Pulmonary artery endothelial cell (primary cell): ENCODE measurements at regions not wholly inside any gene's neighbourhood (a gene's known extent, or its start where the extent isn't known, plus 50 kb on each side); places are given as distances from the start of the nearest gene placed in this dataset.
A peak's percentile ranks its signal among the peaks of the same experiment; 100 is the strongest.

ENCODE experiments used
- DNase-seq: peaks from one replicate; pipeline ENCODE4 v3.0.0-alpha.2; 2011; ENCODE audit warnings: low read depth, low spot score

GRCh38 chrX:22662776-22663175 lies 337.0 kb upstream of the DDX53 start:
- no peak for DNase-seq

GRCh38 chrX:22664826-22665225 lies 334.9 kb upstream of the DDX53 start:
- DNase-seq: no peak

- no peak for DNase-seq
Observed at GRCh38 chrX:22665818-22666217, 333.9 kb upstream of the DDX53 start.

GRCh38 chrX:22666441-22666840 lies 333.3 kb upstream of the DDX53 start:
- DNase-seq: no peak

GRCh38 chrX:22674932-22675331 lies 324.8 kb upstream of the DDX53 start:
- no peak for DNase-seq

- peak; percentile 70 for DNase-seq
Observed at GRCh38 chrX:22686138-22686541, 313.6 kb upstream of the DDX53 start.

- DNase-seq: no peak
Observed at GRCh38 chrX:22689290-22689689, 310.5 kb upstream of the DDX53 start.

- DNase-seq: no peak
Observed at GRCh38 chrX:22690116-22690515, 309.6 kb upstream of the DDX53 start.

GRCh38 chrX:22691966-22692565 lies 307.7 kb upstream of the DDX53 start:
- DNase-seq: no peak

- DNase-seq: no peak
Observed at GRCh38 chrX:22698151-22698550, 301.6 kb upstream of the DDX53 start.

GRCh38 chrX:22699581-22700091 lies 300.1 kb upstream of the DDX53 start:
- DNase-seq: peak; percentile 30

- DNase-seq: no peak
Observed at GRCh38 chrX:22712942-22713341, 286.8 kb upstream of the DDX53 start.

GRCh38 chrX:22730542-22730941 lies 269.2 kb upstream of the DDX53 start:
- no peak for DNase-seq

- no peak for DNase-seq
Observed at GRCh38 chrX:22737541-22737940, 262.2 kb upstream of the DDX53 start.

- DNase-seq: no peak
Observed at GRCh38 chrX:22739276-22739675, 260.5 kb upstream of the DDX53 start.

GRCh38 chrX:22740836-22741235 lies 258.9 kb upstream of the DDX53 start:
- DNase-seq: no peak

GRCh38 chrX:22742174-22742573 lies 257.6 kb upstream of the DDX53 start:
- no peak for DNase-seq

- no peak for DNase-seq
Observed at GRCh38 chrX:22746081-22746480, 253.7 kb upstream of the DDX53 start.

GRCh38 chrX:22748093-22748999 lies 251.4 kb upstream of the DDX53 start:
- DNase-seq: no peak

- DNase-seq: no peak
Observed at GRCh38 chrX:22758807-22759481, 240.8 kb upstream of the DDX53 start.

- no peak for DNase-seq
Observed at GRCh38 chrX:22760513-22761057, 239.2 kb upstream of the DDX53 start.

GRCh38 chrX:22788221-22788620 lies 211.5 kb upstream of the DDX53 start:
- no peak for DNase-seq
